B cell (primary cell): ENCODE measurements at regions not wholly inside any gene's neighbourhood (a gene's known extent, or its start where the extent isn't known, plus 50 kb on each side); places are given as distances from the start of the nearest gene placed in this dataset.

Experiments used
- ATAC-seq: fragments of 200-7000 bp; cut with Tn5 transposase; one replicate; pipeline ENCODE4 v1.10.0; 2021; ENCODE audit warnings: low read depth, mild to moderate bottlenecking, moderate number of reproducible peaks, moderate library complexity
- CTCF ChIA-PET: fragments of 350-600 bp; sonication (Branson Sonifier 250); formaldehyde crosslinking; loops from one replicate; lab custom pipeline; 2021; ENCODE audit warnings: antibody characterized with exemption, inconsistent platforms; lab: Charles Lee
- POLR2A ChIA-PET: fragments of 350-600 bp; sonication (Branson Sonifier 250); formaldehyde crosslinking; loops from one replicate; lab custom pipeline; 2021; ENCODE audit warnings: antibody characterized with exemption; lab: Charles Lee
- DNase-seq: peaks from one replicate; pipeline ENCODE4 v3.0.0; 2013
- H2AFZ ChIP-seq: 2 replicates; pipeline ENCODE4 v1.6.1; 2012; ENCODE audit warnings: mild to moderate bottlenecking, low read depth, low read length; ENCODE audit not compliant: insufficient read depth, poor library complexity, severe bottlenecking
- H3K27ac ChIP-seq, 2 donors: 1 replicate in 1 of 2; 2 replicates in 1 of 2; pipeline ENCODE4 v1.5.1; 2012 to 2013; ENCODE audit warnings: low read length in 2 of 2, mild to moderate bottlenecking in 2 of 2, moderate library complexity in 1 of 2
- H3K27me3 ChIP-seq, 4 experiments: fragments of 200-600 bp in 1 of 4; sonication (generic) in 1 of 4; replicated peaks in 1 of 4; 1 replicate in 2 of 4; 2 replicates in 2 of 4; pipeline versions ENCODE4 v1.6.1 to v1.7.0; 2013 to 2016; ENCODE audit warnings: low read length in 3 of 4, mild to moderate bottlenecking in 2 of 4, mixed read lengths in 1 of 4, moderate library complexity in 1 of 4; ENCODE audit not compliant: insufficient read depth in 4 of 4, control insufficient read depth in 3 of 4; ENCODE audit errors: control extremely low read depth in 1 of 4
- H3K36me3 ChIP-seq, 2 experiments: replicated peaks in 1 of 2; 1 replicate in 1 of 2; 2 replicates in 1 of 2; pipeline versions ENCODE4 v1.6.1 to v1.7.1; 2013; ENCODE audit warnings: low read length in 1 of 2; ENCODE audit not compliant: insufficient read depth in 2 of 2, control insufficient read depth in 1 of 2; ENCODE audit errors: control extremely low read depth in 1 of 2, extremely low read depth in 1 of 2
- H3K4me1 ChIP-seq, 2 donors: fragments of 200-600 bp in 1 of 2; sonication (generic) in 1 of 2; 1 replicate in 1 of 2; 2 replicates in 1 of 2; pipeline versions ENCODE4 v1.5.1 to v1.6.1; 2013 to 2017; ENCODE audit warnings: low read length in 2 of 2; ENCODE audit not compliant: control insufficient read depth in 2 of 2, insufficient read depth in 2 of 2
- H3K4me2 ChIP-seq: replicated peaks from 2 replicates; pipeline ENCODE3; 2012; ENCODE audit warnings: mild to moderate bottlenecking, low read depth, low read length; ENCODE audit not compliant: poor library complexity, severe bottlenecking
- H3K4me3 ChIP-seq, 5 experiments: fragments of 200-600 bp in 1 of 5; sonication (generic) in 1 of 5; 1 replicate in 3 of 5; 2 replicates in 2 of 5; pipeline versions ENCODE4 v1.5.1 to v1.7.0; 2011 to 2016; ENCODE audit warnings: low read length in 4 of 5, mild to moderate bottlenecking in 4 of 5, low read depth in 2 of 5, control low read depth in 1 of 5, moderate library complexity in 1 of 5; ENCODE audit not compliant: insufficient read depth in 1 of 5; ENCODE audit errors: control extremely low read depth in 1 of 5, extremely low read depth in 1 of 5
- H3K79me2 ChIP-seq: fragments of 200-600 bp; sonication (generic); one replicate; pipeline ENCODE4 v1.6.0; 2016; ENCODE audit warnings: low read length; ENCODE audit not compliant: control insufficient read depth, insufficient read depth
- H3K9ac ChIP-seq: fragments of 200-600 bp; sonication (generic); 2 replicates; pipeline ENCODE4 v1.6.1; 2017; ENCODE audit warnings: mild to moderate bottlenecking, low read length, moderate library complexity
- H3K9me3 ChIP-seq, 3 donors: one replicate each; pipeline versions ENCODE4 v1.6.1 to v1.7.1; 2013; ENCODE audit warnings: low read length in 2 of 3; ENCODE audit not compliant: control insufficient read depth in 2 of 3, insufficient read depth in 1 of 3; ENCODE audit errors: control extremely low read depth in 1 of 3
- H4K20me1 ChIP-seq: 2 replicates; pipeline ENCODE4 v1.6.0; 2012; ENCODE audit warnings: mild to moderate bottlenecking, low read length; ENCODE audit not compliant: insufficient read depth, control insufficient read depth, poor library complexity, severe bottlenecking
- H3K27ac Mint-ChIP-seq: one replicate; pipeline ENCODE4 v1.8.0; 2021; ENCODE audit warnings: mixed read lengths
- H3K27me3 Mint-ChIP-seq: one replicate; pipeline ENCODE4 v1.8.0; 2021; ENCODE audit warnings: mixed read lengths
- H3K4me1 Mint-ChIP-seq: one replicate; pipeline ENCODE4 v1.8.0; 2021; ENCODE audit warnings: mixed read lengths
- H3K4me3 Mint-ChIP-seq: one replicate; pipeline ENCODE4 v1.8.0; 2021; ENCODE audit warnings: mixed read lengths
- H3K9me3 Mint-ChIP-seq: one replicate; pipeline ENCODE4 v1.8.0; 2022; ENCODE audit warnings: mixed read lengths; ENCODE audit not compliant: insufficient read depth
- CTCF ChIP-seq: fragments of 200-600 bp; IDR thresholded peaks from one replicate; pipeline ENCODE4 v1.8.0; 2022; ENCODE audit warnings: antibody characterized with exemption, mild to moderate bottlenecking
- EZH2 ChIP-seq: IDR thresholded peaks from 2 replicates; pipeline ENCODE4 v1.6.1; 2012; ENCODE audit warnings: borderline replicate concordance, low read depth, mild to moderate bottlenecking, moderate library complexity, low read length; ENCODE audit not compliant: insufficient read depth, poor library complexity, severe bottlenecking
- WGBS: methylation state at CpG from one replicate; pipeline ENCODE4 v1.1.5; 2013; ENCODE audit warnings: missing lambda C conversion rate; ENCODE audit not compliant: insufficient coverage; 5-methylcytosine and 5-hydroxymethylcytosine counted together
- intact Hi-C: fragments of 100-400 bp; cut with micrococcal nuclease; formaldehyde crosslinking; loops from one replicate; pipeline ENCODE4 v1.10.0; 2022

GRCh38 chr6:82785206-82785605 is 280.4 kb downstream of the UBE3D start:
- H3K27me3 ChIP-seq: peaks cover 0 to 4% (median 0%) of the 10 kb centered on the region in 4 experiments

GRCh38 chr6:82786248-82786647 is 279.4 kb downstream of the UBE3D start:
- Mint-ChIP-seq H3K9me3 (peaks cover 3% of the 10 kb centered on the region), H3K4me3 (no peak overlapping the region), H3K4me1 (no peaks in the 10 kb centered on the region), H3K27me3 (no peaks in the 10 kb centered on the region), H3K27ac (no peak overlapping the region)
- Histone ChIP-seq H3K36me3 (no peaks in the 10 kb centered on the region), H3K4me3 (no peak overlapping the region), H3K9me3 (peaks cover 0 to 6% (median 0%) of the 10 kb centered on the region in 3 donors), H2AFZ (no peak overlapping the region), H3K4me2 (no peak overlapping the region), H3K9ac (no peak overlapping the region), H3K27ac (no peak overlapping the region), H3K79me2 (no peaks in the 10 kb centered on the region), H3K4me1 (no peaks in the 10 kb centered on the region), H3K27me3 (peaks cover 0 to 4% (median 0%) of the 10 kb centered on the region in 4 experiments), H4K20me1 (no peaks in the 10 kb centered on the region)
- no peak for DNase-seq
- intact Hi-C loops: no loop called here
- 100% methylated on average over 3 of the region's 3 CpGs for WGBS
- ATAC-seq: no peak
- ChIA-PET POLR2A (no interaction called here), CTCF (no interaction called here)
- TF ChIP-seq EZH2: no peak
- no peak for TF ChIP-seq CTCF

More at GRCh38 chr6:82785206-82785605, 280.4 kb downstream of the UBE3D start:
- ChIA-PET CTCF (no interaction called here), POLR2A (no interaction called here)
- Histone ChIP-seq H3K27ac (no peak overlapping the region), H3K4me3 (no peak overlapping the region), H4K20me1 (no peaks in the 10 kb centered on the region), H3K79me2 (no peaks in the 10 kb centered on the region), H2AFZ (no peak overlapping the region), H3K36me3 (no peaks in the 10 kb centered on the region), H3K4me2 (no peak overlapping the region), H3K4me1 (no peaks in the 10 kb centered on the region), H3K9me3 (peaks cover 0 to 6% (median 0%) of the 10 kb centered on the region in 3 donors), H3K9ac (no peak overlapping the region)
- WGBS: no CpG with 5 or more reads among the region's 2 CpGs
- H3K27me3 Mint-ChIP-seq: no peaks in the 10 kb centered on the region
- intact Hi-C loops: no loop called here
- TF ChIP-seq EZH2 (no peak), CTCF (no peak)
- H3K9me3 Mint-ChIP-seq: peaks cover 3% of the 10 kb centered on the region
- H3K4me1 Mint-ChIP-seq: no peaks in the 10 kb centered on the region
- no peak for DNase-seq
- no peak overlapping the region for H3K4me3 Mint-ChIP-seq
- ATAC-seq: no peak
- H3K27ac Mint-ChIP-seq: no peak overlapping the region
